GM21825 (cell line): ENCODE measurements at regions not wholly inside any gene's neighbourhood (a gene's known extent, or its start where the extent isn't known, plus 50 kb on each side); places are given as distances from the start of the nearest gene placed in this dataset.
"Not testable (repeated sequence)": the region's sequence is repeated elsewhere in the genome, so short reads cannot be mapped to it uniquely, and the experiment has no call there.

ENCODE experiments used
- ATAC-seq: cut with Tn5 transposase; IDR thresholded peaks from one replicate; pipeline ENCODE4 v1.9.1; 2021; ENCODE audit warnings: mild to moderate bottlenecking, moderate library complexity; ENCODE audit not compliant: unreplicated experiment

DNA sequence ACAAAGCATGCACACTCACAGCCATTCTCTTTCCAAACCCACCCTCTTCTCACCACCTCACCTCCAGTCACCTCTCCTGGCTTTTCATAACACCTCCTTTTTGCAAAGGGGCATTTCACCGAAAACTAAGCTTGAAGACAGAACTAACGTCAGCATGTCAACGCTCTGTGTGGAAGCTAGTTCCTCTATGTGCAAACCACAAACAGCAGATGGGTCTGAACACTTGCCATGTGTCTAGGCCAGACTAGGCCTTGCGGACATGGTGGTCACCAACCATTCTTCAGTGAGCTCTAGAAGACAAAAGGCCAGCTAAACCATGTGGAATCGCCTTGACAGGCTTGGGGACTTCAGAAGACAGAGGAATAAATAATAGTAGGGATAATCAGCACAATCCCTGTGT lies 148.5 kb downstream of the TXNL1 start:
- no peak for ATAC-seq

DNA sequence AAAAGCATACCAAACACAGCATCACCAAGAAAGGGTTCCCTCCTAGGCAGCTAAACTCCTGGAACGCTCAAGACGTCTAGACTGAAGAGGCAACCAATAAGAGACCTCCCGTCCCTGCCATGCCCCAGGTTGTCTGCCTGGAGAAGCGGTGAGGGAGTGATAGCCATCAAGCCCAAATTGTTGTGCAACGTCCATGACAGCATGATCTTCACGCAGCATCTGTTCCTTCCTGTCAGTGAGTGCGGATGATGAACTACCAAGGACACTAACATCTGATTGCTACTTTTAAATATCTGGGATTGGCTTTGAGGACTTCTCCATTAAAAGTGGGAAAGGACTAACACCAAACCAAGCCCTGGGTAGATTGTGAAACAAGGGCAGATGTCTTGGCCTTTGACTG lies 149.7 kb downstream of the TXNL1 start:
- ATAC-seq: no peak

- no peak for ATAC-seq
Observed at GRCh38 chr18:56487801-56488200, 150.6 kb downstream of the TXNL1 start.

DNA sequence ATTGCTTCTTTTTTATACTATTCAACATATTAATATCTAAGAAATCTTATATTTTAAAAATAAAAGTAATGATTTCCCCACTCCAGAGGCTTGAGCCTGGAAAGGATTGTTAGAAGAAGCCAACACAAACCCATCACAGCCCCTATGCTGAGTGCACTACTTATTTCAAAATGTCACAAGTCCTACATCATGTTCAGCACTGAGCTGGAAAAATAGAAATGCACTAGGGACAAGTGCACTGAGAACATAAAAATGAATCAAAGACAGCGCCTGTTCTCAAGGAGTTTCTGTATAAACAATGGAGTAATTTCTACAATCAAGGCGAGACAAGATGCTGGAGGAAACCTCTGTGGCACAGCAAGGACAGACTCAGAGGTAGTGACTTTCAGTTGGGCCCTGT lies 155.0 kb downstream of the TXNL1 start:
- no peak for ATAC-seq

DNA sequence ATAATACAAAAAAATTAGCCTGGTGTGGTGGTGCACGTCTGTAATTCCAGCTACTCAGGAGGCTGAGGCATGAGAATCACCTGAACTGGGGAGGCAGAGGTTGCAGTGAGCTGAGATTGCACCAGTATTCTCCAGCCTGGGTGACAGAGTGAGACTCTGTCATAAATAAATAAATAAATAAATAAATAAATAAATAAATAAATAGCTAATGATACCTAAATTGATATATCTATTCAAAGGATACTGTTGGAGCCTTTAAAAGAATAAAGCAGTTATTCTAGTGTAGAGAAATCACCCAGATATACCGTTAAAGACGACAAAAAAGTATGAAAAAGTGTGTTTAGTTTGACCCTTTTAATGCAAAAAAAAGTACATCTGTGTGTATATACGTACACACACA lies 155.6 kb downstream of the TXNL1 start:
- ATAC-seq: not testable (repeated sequence)

DNA sequence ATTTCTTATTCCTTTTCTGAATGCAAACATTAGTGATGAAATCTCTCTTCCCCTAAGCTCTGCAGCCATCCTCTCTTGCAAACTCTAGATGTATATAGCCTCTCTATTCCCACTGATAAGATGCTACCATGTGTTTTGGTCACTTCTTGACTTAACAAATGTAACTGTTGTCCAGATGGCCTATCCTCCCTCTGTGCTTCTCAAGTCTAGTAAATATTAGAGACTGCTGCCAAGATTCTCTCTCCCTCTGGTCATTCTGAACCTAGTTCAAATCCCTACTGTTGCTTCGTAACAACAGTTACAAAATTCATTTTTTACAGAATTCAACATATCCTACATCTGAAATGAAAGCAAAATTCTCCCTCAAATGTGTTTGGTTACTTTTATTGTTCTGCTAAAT lies 156.6 kb downstream of the TXNL1 start:
- no peak for ATAC-seq

DNA sequence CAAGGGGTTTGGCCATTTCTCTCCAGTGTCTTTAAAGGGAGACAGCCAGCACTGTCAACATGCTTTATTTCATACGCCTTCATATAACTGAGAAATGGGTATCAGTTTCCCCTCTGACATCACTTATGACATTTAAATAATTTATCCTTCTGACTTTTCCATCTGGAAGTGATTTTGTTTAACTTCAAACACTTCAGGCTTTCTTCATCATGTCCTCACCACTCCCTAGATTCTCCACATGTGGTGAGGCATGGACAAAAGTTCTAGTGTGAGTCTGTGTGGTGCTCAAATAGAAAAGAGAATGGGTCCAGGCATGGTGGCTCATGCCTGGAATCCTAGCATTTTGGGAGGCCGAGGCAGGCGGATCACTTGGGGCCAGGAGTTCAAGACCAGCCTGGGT lies 158.6 kb downstream of the TXNL1 start:
- no peak for ATAC-seq

GRCh38 chr18:56475250-56475649 lies 163.1 kb downstream of the TXNL1 start:
- ATAC-seq: no peak

DNA sequence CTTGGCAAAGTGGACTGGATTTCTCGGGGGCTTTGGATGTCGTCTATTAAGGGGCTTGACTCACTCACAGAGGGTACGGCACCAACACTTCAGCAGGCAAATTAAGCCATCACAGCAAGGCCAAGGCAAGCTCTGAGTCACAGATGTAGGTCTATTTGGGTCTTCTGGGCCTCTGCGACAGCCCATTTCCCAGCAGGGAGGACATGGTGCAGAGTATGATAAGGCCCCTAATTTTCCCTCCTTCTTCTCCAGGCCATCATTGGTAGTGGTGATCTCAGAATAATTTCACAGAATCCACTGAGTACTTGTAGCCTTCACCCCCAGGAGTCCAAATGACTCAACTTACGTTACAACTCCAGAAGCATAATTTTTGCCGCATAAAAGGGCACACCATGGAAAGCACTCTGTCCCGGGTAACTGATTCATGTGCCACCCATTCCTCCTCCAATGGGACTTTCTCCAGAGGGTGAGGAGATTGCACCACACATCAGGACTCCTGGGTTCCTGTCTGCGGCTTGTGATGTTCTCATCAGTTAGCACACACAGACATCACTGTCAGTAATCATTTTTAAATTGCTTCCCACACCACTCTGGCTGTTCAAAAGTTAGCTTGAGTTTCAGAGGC lies 164.9 kb downstream of the TXNL1 start:
- ATAC-seq: no peak

DNA sequence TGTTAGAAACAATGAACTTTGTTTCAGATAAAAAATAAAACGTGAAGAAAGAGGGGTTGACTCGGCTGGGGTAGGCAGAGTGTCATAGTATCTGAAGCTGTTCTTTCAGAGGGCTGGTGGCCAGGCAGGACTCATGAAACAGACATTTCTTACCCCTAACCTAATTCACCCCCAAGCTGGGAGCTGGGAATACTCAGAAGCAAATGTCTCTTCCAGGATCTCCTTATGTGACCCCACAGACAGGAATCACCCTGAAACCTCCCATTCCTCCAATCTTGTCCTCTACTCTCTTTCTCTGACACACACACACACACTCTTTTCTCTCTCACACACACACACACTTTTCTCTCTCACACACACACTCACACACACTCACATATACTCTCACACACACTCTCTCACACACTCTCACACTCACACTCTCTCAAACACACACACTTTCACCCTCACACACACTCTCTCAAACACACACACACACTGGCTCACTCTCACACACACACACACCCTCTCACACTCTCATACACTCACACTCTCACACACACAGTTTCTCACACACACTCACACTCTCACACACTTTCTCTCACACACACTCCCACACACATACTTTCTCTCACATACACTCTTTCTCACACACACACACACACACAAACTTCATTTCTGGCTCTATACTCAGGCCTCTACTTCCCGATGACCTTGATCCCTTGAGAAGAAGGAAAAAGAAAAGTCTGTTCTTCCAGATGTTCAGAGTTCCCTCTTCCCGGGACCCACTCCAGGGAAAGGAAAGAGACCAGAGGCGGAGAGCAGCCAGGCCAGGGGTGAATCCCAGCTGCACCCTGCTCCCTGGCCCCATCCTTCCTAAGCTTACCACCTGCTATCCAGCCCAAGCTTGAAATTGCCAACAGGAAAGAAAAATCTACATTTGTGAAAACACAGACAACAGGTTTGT lies 167.7 kb downstream of the TXNL1 start:
- no peak for ATAC-seq

GRCh38 chr18:56469582-56469981 lies 168.8 kb downstream of the TXNL1 start:
- no peak for ATAC-seq

DNA sequence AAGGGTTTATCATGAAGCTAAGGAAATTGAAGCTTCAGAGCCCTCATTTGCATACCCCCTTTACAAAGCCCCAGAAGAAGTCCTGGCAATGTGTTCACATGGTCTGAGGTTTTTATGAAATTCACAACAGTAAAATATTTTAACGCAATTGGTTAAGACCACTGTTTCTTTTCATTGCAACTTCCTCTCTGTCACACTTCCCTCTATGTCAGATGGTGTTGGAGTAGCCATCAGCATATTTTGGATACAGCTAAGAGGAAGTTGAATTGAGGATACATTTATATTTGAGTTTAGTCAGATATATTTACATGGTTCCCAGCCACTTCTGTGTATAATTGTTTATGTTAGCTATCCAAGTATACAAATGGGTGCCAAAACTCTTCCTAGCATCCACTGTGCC lies 170.0 kb downstream of the TXNL1 start:
- no peak for ATAC-seq

DNA sequence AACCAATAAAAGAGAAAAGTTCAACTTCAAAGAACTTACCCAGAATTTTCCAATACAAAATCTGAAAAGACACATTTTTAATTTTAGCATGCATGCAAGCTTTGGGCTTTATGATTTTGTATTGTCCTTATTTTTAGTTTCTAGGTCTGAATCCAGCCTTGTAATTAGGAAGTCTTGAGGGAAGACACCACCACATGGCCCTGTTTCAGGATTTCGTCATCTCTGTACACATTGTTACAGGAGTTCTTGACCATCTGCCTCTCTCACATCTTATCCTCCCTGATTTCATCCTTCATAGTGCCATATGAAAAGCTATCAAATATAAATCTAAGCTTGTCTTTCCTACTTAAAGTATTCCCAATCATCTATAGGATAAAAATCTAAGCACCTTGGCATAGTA lies 176.1 kb downstream of the TXNL1 start:
- no peak for ATAC-seq

- ATAC-seq: no peak
Observed at GRCh38 chr18:56461151-56461550, 177.2 kb downstream of the TXNL1 start.

- no peak for ATAC-seq
Observed at GRCh38 chr18:56460581-56460980, 177.8 kb downstream of the TXNL1 start.

DNA sequence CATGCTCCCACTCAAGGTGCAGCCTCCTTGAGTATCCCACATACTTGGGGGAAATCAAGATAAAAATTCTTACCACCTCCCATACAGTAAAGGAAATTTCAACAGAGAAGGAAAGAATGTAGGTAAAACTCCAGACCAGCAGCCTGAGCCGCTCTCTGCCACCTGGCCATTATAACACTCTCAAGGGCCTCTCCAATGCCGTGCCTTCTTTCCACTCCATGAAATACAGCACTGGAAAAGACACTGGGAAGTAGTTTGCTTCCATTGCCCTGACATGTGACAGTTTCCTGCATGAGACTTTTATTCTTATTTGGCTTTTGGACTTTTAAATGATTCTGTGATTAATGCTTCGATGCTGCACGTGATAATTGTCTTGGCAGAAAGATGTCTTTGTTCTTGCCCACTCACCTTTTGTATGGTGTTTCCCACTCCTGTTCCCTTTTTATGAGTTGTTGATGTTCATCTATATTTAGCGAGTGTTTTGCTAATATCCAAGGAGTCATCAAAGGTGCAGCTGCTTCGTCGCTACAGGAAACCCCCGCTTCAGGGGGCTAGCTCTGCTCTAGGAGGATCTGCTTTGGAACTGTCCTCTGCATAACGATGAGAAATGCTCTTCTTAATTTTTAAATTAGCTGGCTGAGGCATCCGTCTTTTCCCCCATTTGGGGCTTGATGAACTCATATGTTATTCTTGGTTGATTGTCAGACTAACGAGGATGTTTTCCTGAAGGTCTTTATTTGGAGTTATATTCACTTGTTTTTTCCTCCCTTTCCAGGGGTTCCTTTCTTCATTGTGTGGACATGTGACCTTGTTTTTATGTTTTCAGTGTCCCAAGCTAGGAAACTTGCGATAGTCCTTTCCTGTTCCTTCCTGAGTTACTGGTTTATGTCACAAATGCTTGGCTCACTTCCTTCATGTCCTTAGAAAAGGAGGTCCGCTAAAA lies 179.4 kb downstream of the TXNL1 start:
- ATAC-seq: no peak

DNA sequence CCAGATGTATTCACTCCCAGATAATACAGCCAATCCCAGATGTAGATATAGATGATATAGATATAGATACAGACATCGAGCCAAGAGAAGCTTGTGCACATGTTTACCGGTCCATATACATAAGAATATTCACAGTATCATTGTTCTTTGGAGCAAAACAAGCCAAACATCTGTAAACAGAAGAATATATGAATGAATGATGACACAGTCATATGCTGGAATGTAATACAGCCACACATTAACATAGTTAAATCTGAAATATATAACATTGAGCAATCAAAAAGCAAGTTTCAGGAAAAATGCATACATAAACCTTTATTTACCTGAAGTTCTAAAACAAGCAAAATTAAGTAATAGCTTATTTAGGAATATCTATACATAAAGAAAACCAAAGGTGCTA lies 182.5 kb downstream of the TXNL1 start:
- no peak for ATAC-seq

GRCh38 chr18:56455141-56455540 lies 183.3 kb downstream of the TXNL1 start:
- no peak for ATAC-seq

DNA sequence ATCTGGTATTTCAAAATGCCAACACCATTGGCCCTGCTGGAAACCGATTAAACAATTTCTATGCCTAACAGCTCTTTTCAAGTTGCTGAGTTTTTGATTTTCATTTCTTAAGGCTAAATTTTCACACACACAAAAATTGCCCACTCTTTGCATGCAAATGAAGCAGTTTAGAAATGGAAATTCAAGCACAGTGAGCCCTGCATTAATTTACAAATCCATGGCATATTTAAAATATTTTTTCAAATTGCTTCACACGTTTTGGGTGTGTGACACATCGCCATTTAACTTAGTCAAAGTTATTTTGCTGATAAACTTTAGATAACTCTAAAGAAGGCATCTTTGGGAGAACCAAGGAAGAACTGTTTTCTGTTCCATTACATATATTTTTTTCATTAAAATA lies 184.8 kb downstream of the TXNL1 start:
- ATAC-seq: no peak

GRCh38 chr18:56451188-56451587 lies 187.2 kb downstream of the TXNL1 start:
- ATAC-seq: no peak

GRCh38 chr18:56448751-56449150 lies 189.6 kb downstream of the TXNL1 start:
- no peak for ATAC-seq
